H1 (cell line): ENCODE measurements at regions not wholly inside any gene's neighbourhood (a gene's known extent, or its start where the extent isn't known, plus 50 kb on each side); places are given as distances from the start of the nearest gene placed in this dataset.

Experiments used
- NRF1 ChIP-seq: IDR thresholded peaks from 2 replicates; pipeline ENCODE4 v1.6.1; 2011; ENCODE audit warnings: mild to moderate bottlenecking, low read depth, low read length, improper control_type of control experiment
- TAF7 ChIP-seq: optimal IDR thresholded peaks from 2 replicates; pipeline ENCODE3; 2011; ENCODE audit warnings: low read depth, mild to moderate bottlenecking, inconsistent platforms, low read length, moderate library complexity, borderline replicate concordance
- TF ChIP-seq, protein P1 (sequence below): IDR thresholded peaks from 2 replicates; pipeline ENCODE4 v1.6.1; 2012; ENCODE audit warnings: inconsistent platforms

DNA sequence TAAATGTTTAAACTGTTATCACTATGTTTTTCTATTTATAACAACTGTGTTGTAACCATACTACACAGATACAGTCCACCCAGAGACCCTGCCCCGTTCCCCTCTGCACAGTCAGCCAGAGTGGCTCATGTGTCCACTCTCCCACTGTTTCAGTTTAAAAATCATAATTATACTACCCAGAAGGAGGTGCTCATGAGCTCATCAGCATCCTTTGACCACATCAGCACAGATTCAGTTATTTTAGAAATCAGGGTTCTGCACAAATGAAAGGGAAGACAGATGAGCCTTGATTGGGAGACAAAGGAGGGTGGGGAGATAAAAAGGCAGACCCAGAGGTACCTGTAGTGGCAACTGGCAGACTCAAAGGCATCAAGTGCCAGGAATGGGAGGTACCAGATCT is 124.3 kb downstream of the RCN1 start (continued):
- no peak for TF ChIP-seq TAF7
- TF ChIP-seq, protein P1, sequence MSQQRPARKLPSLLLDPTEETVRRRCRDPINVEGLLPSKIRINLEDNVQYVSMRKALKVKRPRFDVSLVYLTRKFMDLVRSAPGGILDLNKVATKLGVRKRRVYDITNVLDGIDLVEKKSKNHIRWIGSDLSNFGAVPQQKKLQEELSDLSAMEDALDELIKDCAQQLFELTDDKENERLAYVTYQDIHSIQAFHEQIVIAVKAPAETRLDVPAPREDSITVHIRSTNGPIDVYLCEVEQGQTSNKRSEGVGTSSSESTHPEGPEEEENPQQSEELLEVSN, result no peak
- no peak for TF ChIP-seq NRF1
